ENCODE measurements at regions not wholly inside any gene's neighbourhood (a gene's known extent, or its start where the extent isn't known, plus 50 kb on each side); places are given as distances from the start of the nearest gene placed in this dataset.
"Not testable (repeated sequence)": the region's sequence is repeated elsewhere in the genome, so short reads cannot be mapped to it uniquely, and the experiment has no call there.

- DNase-seq (ENCODE audit: low read depth): no peak
Measured at GRCh38 chr2:120531863-120532600, 186.1 kb downstream of the INHBB start.

- no peak for DNase-seq (ENCODE audit: low read depth)
Measured at GRCh38 chr2:120533625-120534024, 187.7 kb downstream of the INHBB start.

GRCh38 chr2:120534457-120534856 lies 188.5 kb downstream of the INHBB start:
- DNase-seq (ENCODE audit: low read depth): no peak

GRCh38 chr2:120535081-120535480 lies 189.1 kb downstream of the INHBB start:
- no peak for DNase-seq (ENCODE audit: low read depth)

- DNase-seq (ENCODE audit: low read depth): no peak
Measured at GRCh38 chr2:120536141-120536540, 190.2 kb downstream of the INHBB start.

- DNase-seq (ENCODE audit: low read depth): no peak
Measured at GRCh38 chr2:120538691-120539423, 192.9 kb downstream of the INHBB start.

GRCh38 chr2:120539424-120539936 lies 193.5 kb downstream of the INHBB start:
- no peak for DNase-seq (ENCODE audit: low read depth)

- DNase-seq (ENCODE audit: low read depth): peak; percentile 98
Measured at GRCh38 chr2:120539937-120540718, 194.2 kb downstream of the INHBB start.

GRCh38 chr2:120540719-120541552 lies 194.7 kb upstream of the GLI2 start:
- no peak for DNase-seq (ENCODE audit: low read depth)

GRCh38 chr2:120541553-120541932 lies 194.1 kb upstream of the GLI2 start:
- DNase-seq (ENCODE audit: low read depth): peak; percentile 75

- no peak for DNase-seq (ENCODE audit: low read depth)
Measured at GRCh38 chr2:120541972-120542670, 193.5 kb upstream of the GLI2 start.

GRCh38 chr2:120542911-120543527 lies 192.6 kb upstream of the GLI2 start:
- no peak for DNase-seq (ENCODE audit: low read depth)

GRCh38 chr2:120543899-120544298 lies 191.8 kb upstream of the GLI2 start:
- DNase-seq (ENCODE audit: low read depth): no peak

- DNase-seq (ENCODE audit: low read depth): no peak
Measured at GRCh38 chr2:120544522-120544921, 191.1 kb upstream of the GLI2 start.

- not testable (repeated sequence) for DNase-seq (ENCODE audit: low read depth)
Measured at GRCh38 chr2:120545007-120545406, 190.7 kb upstream of the GLI2 start.

GRCh38 chr2:120545521-120546047 lies 190.1 kb upstream of the GLI2 start:
- DNase-seq (ENCODE audit: low read depth): no peak

- DNase-seq (ENCODE audit: low read depth): peak; percentile 99
Measured at GRCh38 chr2:120546048-120546864, 189.4 kb upstream of the GLI2 start.

- no peak for DNase-seq (ENCODE audit: low read depth)
Measured at GRCh38 chr2:120546865-120547390, 188.7 kb upstream of the GLI2 start.

GRCh38 chr2:120547662-120548061 lies 188.0 kb upstream of the GLI2 start:
- DNase-seq (ENCODE audit: low read depth): no peak
